HepG2 (cell line): ENCODE measurements at regions not wholly inside any gene's neighbourhood (a gene's known extent, or its start where the extent isn't known, plus 50 kb on each side); places are given as distances from the start of the nearest gene placed in this dataset.
A peak's percentile ranks its signal among the peaks of the same experiment; 100 is the strongest.

Experiments used
- LCORL ChIP-seq, 2 experiments: fragments of 450-650 bp in 1 of 2; sonication (generic) in 1 of 2; formaldehyde crosslinking in 1 of 2; IDR thresholded peaks; 2 replicates each; pipeline versions ENCODE4 v1.5.0 to v1.6.1; 2017 to 2020; ENCODE audit warnings: antibody characterized with exemption in 1 of 2, missing genetic modification reagents in 1 of 2
- MZF1 ChIP-seq: sonication (generic); formaldehyde crosslinking; IDR thresholded peaks from 2 replicates; pipeline ENCODE4 v1.8.1; 2023; ENCODE audit warnings: mild to moderate bottlenecking, missing genetic modification reagents, borderline replicate concordance
- PCBP1 ChIP-seq: fragments of 200-400 bp; formaldehyde crosslinking; IDR thresholded peaks from 2 replicates; pipeline ENCODE4 v1.6.1; 2017; ENCODE audit warnings: mild to moderate bottlenecking, low read depth, low read length, borderline replicate concordance
- RAD51 ChIP-seq: fragments of 450-650 bp; IDR thresholded peaks from 2 replicates; pipeline ENCODE4 v1.6.1; 2016; ENCODE audit warnings: borderline replicate concordance
- SNAPC2 ChIP-seq: sonication (generic); formaldehyde crosslinking; IDR thresholded peaks from 2 replicates; pipeline ENCODE4 v1.8.1; 2022; ENCODE audit warnings: mild to moderate bottlenecking, missing genetic modification reagents
- TOE1 ChIP-seq: sonication (generic); formaldehyde crosslinking; IDR thresholded peaks from 2 replicates; pipeline ENCODE4 v1.4.0; 2020; ENCODE audit warnings: mild to moderate bottlenecking, missing genetic modification reagents
- ZBTB33 ChIP-seq: sonication (generic); formaldehyde crosslinking; IDR thresholded peaks from 2 replicates; pipeline ENCODE4 v1.4.0; 2020; ENCODE audit warnings: missing genetic modification reagents
- ZNF251 ChIP-seq: sonication (generic); formaldehyde crosslinking; IDR thresholded peaks from 2 replicates; pipeline ENCODE4 v1.9.0; 2021; ENCODE audit warnings: mild to moderate bottlenecking, missing genetic modification reagents
- ZNF33A ChIP-seq: sonication (generic); formaldehyde crosslinking; IDR thresholded peaks from 2 replicates; pipeline ENCODE4 v1.5.1; 2020; ENCODE audit warnings: missing genetic modification reagents, mild to moderate bottlenecking, moderate library complexity, borderline replicate concordance
- ZNF460 ChIP-seq: sonication (generic); formaldehyde crosslinking; IDR thresholded peaks from 2 replicates; pipeline ENCODE4 v1.5.1; 2020; ENCODE audit warnings: missing genetic modification reagents, mild to moderate bottlenecking, borderline replicate concordance
- TF ChIP-seq, protein P1 (sequence below): sonication (generic); formaldehyde crosslinking; IDR thresholded peaks from one replicate; pipeline ENCODE4 v1.5.1; 2020; ENCODE audit warnings: mild to moderate bottlenecking, missing genetic modification reagents; ENCODE audit errors: not compliant biosample characterization
- TF ChIP-seq, protein P2 (sequence below): sonication (generic); formaldehyde crosslinking; IDR thresholded peaks from 2 replicates; pipeline ENCODE4 v1.5.0; 2020; ENCODE audit warnings: missing genetic modification reagents, mild to moderate bottlenecking, borderline replicate concordance
- TF ChIP-seq, protein P3 (sequence below), 2 experiments: IDR thresholded peaks; 2 replicates each; pipeline ENCODE4 v1.6.1; 2011 to 2012; ENCODE audit warnings: low read length in 2 of 2, borderline replicate concordance in 1 of 2, low read depth in 1 of 2, mild to moderate bottlenecking in 1 of 2, moderate library complexity in 1 of 2

DNA sequence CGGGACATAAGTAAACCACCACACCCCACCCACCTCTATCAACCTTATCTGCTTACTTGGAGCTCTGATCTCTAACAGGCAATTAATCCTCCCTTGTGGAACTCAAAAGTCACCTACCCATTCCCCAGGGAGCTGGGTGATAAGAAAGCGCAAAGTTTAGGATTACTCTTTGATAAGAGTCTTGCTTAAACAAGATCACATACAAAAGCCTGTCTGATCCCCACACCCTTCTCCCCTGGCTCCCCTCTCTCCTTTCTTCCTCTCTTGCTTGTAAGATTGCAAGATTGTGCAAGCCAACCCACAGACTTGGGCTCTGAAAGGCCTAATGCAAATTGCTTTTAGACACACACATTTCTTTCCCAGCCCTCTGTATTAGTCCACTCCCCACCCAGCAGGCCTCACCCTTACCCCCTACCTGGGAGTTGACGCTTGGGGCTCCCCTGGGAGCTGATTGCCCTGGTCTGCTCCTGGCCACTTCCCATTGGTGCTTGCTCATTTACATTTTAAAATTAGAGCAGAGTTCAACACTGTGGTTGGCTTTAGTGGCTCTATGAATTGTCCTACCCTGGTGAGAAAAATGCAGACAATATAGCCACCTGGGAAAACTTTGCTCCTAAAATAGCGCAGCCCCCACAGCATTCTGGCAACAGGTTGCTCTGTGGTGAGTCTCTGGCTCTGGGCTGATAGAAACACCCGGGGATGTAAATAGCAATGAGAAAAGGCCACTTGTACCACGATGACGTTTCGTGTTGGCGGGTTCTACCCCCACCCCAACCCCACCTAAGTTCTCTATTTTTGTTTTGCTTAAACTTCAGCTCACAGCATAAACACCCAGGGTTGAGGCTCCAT lies 58.9 kb upstream of the EPCAM start (continued):
- TF ChIP-seq, protein P1, sequence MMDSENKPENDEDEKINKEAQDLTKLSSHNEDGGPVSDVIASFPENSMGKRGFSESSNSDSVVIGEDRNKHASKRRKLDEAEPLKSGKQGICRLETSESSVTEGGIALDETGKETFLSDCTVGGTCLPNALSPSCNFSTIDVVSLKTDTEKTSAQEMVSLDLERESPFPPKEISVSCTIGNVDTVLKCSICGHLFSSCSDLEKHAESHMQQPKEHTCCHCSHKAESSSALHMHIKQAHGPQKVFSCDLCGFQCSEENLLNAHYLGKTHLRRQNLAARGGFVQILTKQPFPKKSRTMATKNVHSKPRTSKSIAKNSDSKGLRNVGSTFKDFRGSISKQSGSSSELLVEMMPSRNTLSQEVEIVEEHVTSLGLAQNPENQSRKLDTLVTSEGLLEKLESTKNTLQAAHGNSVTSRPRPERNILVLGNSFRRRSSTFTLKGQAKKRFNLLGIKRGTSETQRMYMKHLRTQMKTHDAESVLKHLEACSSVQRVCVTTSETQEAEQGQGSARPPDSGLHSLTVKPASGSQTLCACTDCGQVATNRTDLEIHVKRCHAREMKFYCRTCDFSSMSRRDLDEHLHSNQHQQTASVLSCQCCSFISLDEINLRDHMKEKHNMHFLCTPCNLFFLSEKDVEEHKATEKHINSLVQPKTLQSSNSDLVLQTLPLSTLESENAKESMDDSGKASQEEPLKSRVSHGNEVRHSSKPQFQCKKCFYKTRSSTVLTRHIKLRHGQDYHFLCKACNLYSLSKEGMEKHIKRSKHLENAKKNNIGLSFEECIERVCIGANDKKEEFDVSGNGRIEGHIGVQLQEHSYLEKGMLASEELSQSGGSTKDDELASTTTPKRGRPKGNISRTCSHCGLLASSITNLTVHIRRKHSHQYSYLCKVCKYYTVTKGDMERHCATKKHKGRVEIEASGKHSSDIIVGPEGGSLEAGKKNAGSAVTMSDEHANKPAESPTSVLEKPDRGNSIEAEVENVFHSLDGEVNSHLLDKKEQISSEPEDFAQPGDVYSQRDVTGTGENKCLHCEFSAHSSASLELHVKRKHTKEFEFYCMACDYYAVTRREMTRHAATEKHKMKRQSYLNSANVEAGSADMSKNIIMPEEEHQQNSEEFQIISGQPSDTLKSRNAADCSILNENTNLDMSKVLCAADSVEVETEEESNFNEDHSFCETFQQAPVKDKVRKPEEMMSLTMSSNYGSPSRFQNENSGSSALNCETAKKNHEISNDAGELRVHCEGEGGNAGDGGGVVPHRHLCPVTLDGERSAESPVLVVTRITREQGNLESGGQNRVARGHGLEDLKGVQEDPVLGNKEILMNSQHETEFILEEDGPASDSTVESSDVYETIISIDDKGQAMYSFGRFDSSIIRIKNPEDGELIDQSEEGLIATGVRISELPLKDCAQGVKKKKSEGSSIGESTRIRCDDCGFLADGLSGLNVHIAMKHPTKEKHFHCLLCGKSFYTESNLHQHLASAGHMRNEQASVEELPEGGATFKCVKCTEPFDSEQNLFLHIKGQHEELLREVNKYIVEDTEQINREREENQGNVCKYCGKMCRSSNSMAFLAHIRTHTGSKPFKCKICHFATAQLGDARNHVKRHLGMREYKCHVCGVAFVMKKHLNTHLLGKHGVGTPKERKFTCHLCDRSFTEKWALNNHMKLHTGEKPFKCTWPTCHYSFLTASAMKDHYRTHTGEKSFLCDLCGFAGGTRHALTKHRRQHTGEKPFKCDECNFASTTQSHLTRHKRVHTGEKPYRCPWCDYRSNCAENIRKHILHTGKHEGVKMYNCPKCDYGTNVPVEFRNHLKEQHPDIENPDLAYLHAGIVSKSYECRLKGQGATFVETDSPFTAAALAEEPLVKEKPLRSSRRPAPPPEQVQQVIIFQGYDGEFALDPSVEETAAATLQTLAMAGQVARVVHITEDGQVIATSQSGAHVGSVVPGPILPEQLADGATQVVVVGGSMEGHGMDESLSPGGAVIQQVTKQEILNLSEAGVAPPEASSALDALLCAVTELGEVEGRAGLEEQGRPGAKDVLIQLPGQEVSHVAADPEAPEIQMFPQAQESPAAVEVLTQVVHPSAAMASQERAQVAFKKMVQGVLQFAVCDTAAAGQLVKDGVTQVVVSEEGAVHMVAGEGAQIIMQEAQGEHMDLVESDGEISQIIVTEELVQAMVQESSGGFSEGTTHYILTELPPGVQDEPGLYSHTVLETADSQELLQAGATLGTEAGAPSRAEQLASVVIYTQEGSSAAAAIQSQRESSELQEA (CRISPR knock-in tag) = no peak
- TF ChIP-seq RAD51 (no peak), ZNF460 (no peak), ZBTB33 (CRISPR knock-in tag) (no peak), SNAPC2 (CRISPR knock-in tag) (no peak), ZNF33A (CRISPR knock-in tag) (no peak), LCORL (IDR thresholded peaks at IDR 0.05) (no peak), LCORL (CRISPR knock-in tag; IDR thresholded peaks at IDR 0.05) (no peak; the same call in none of the 2 replicates), PCBP1 (no peak), ZNF251 (CRISPR knock-in tag) (no peak), MZF1 (CRISPR knock-in tag) (no peak), TOE1 (no peak)
- TF ChIP-seq, protein P2, sequence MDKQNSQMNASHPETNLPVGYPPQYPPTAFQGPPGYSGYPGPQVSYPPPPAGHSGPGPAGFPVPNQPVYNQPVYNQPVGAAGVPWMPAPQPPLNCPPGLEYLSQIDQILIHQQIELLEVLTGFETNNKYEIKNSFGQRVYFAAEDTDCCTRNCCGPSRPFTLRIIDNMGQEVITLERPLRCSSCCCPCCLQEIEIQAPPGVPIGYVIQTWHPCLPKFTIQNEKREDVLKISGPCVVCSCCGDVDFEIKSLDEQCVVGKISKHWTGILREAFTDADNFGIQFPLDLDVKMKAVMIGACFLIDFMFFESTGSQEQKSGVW (CRISPR knock-in tag) = no peak
- TF ChIP-seq, protein P3, sequence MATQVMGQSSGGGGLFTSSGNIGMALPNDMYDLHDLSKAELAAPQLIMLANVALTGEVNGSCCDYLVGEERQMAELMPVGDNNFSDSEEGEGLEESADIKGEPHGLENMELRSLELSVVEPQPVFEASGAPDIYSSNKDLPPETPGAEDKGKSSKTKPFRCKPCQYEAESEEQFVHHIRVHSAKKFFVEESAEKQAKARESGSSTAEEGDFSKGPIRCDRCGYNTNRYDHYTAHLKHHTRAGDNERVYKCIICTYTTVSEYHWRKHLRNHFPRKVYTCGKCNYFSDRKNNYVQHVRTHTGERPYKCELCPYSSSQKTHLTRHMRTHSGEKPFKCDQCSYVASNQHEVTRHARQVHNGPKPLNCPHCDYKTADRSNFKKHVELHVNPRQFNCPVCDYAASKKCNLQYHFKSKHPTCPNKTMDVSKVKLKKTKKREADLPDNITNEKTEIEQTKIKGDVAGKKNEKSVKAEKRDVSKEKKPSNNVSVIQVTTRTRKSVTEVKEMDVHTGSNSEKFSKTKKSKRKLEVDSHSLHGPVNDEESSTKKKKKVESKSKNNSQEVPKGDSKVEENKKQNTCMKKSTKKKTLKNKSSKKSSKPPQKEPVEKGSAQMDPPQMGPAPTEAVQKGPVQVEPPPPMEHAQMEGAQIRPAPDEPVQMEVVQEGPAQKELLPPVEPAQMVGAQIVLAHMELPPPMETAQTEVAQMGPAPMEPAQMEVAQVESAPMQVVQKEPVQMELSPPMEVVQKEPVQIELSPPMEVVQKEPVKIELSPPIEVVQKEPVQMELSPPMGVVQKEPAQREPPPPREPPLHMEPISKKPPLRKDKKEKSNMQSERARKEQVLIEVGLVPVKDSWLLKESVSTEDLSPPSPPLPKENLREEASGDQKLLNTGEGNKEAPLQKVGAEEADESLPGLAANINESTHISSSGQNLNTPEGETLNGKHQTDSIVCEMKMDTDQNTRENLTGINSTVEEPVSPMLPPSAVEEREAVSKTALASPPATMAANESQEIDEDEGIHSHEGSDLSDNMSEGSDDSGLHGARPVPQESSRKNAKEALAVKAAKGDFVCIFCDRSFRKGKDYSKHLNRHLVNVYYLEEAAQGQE (IDR thresholded peaks at IDR 0.05; ENCODE audit: borderline replicate concordance in 1 of 2, low read depth in 1 of 2, low read length in 2 of 2) = 0 out of 4 replicates have a peak, but pooled peaks of 1 of the 2 experiments have one; percentile 33
